Mucosa of gallbladder (tissue), 1 donor: ENCODE measurements at regions not wholly inside any gene's neighbourhood (a gene's known extent, or its start where the extent isn't known, plus 50 kb on each side); places are given as distances from the start of the nearest gene placed in this dataset.

Experiments used
- DNase-seq: peaks from one replicate; pipeline ENCODE4 v3.0.0-alpha.2; 2020; ENCODE audit warnings: low spot score
- donor health status: DM: no; HTN: no; CAD: no.

DNA sequence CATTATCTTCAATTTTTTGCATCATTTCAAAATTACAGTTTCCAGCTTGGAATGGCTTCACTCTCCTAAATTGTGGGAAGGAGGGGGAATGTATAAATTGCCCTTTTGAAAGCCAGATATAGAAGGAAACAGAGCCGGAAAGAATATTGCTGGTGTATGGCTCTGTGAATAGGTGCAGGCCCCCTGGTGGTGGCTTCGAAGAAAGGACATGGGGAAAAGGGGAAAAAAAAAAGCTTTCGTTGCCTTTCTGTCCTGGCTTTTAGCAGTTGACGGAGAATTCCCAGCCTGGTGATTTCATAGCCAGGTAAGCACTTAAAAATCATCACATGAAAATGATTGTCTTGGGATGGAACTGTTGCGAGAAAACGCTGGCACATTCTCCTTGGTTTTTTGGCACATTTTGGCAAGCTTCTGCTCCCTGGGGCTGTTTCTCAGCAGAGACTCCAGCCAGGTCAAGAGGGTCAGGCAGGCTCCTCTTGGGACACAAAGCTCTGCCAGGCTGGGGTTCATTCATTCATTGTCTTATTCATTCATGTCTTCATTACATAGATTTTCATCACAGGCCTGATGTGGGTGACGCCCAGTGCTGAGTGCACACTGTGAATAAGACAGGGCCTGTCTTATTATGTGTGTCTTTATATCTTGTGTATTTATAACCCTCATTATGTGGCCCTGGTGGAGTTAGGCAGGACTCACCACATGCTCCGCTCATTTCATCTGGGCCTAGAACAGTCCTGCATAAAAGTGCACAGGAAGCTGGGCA is 300.0 kb upstream of the TPM1 start:
- peak; percentile 45 for DNase-seq

DNA sequence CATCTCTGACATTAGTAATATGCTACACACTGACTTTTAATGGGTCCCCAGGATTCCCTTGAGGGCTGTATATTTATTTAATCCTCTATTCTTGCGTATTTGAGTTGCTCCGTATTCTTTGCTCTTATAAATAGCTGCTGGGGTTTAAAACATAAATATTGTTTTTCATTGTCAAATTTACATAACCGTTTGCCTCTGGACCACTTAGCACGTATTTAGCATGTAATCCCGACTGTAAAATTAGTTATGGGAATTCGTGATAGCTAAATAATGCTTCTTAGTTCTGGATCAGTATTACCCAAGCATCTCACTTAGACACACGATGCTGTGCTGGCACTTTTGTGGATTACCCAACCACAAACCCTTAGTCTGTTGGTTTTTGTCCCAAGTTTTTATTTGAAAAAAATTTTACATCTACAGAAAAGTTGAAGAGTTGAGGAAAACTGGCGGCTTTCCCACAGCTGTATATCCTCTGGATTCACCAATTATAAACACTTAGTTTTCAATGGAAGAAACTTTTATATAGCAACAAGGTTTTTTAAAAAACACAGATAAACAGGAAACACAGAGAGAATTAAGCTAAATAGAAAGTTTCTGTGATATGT is 296.8 kb upstream of the TPM1 start:
- DNase-seq: no peak

- DNase-seq: no peak
These were observed 294.4 kb upstream of the TPM1 start for GRCh38 chr15:62748196-62748595.

- no peak for DNase-seq
These were observed 293.3 kb upstream of the TPM1 start for GRCh38 chr15:62749036-62749815.

GRCh38 chr15:62750471-62750870 is 292.1 kb upstream of the TPM1 start:
- no peak for DNase-seq

- DNase-seq: no peak
These were observed 289.7 kb upstream of the TPM1 start for GRCh38 chr15:62752657-62753517.

DNA sequence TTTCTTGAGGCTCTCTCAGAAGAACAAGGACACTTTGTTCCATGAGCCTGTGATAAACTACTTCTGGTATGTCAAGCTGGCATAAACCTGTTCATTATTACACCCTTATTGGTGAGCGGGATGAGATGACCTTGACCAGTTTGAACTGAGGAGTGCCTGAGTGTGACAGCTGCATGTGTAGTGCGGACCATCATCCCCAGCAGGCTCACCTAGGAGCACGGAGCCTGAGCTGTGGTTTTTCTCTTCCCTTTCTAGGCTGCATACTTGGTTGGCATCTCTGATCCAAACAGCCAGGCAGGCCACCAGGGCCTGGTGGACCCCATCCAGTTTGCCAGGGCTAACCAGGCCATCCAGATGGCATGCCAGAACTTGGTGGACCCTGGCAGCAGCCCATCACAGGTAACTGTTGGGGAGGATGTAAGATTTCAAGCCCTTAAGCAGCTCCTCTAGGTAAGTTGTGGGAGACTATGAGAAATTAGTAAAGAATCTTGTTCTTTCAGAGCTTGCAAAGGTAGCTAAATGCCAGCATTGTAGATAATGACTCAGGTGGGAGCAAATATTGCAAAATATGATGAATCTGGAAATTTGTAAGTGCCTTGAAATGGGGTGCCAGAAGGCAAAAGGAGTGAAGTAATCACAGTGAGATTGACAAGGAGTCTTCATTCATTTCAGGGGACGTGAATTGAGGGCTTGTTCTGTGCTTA is 288.9 kb upstream of the TPM1 start:
- no peak for DNase-seq

DNA sequence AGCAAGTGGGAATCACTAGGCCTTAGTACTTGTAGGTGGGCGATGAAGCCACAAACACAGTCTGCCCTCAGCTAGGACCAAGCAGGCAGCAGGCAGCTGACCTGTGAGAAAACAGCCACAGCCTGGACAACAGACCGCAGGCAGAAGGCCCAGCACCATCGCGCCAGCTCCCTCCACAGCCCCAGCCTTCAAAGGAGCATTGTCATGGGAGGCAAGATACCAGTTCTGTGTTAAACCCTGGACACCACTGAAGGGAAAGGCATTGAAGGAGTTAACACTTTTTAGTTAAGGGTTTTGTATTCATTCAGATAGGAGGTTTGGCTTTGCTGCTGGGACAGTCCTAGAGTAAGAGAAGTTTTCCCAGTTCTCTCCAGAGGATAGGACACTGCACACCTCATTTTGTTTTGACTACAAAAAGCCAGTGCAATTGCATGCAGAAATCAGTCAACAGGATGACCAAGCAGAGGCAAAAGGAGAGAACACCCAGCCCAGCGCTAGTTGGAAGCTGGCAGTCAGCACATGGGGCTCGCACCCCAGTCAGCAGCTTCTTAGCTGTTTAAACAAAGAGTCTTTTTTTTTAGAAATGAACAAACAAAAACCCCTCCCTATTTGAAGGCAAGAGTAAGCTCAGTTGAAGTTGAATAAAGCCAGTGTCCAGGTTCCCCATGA is 286.1 kb upstream of the TPM1 start:
- DNase-seq: no peak

DNA sequence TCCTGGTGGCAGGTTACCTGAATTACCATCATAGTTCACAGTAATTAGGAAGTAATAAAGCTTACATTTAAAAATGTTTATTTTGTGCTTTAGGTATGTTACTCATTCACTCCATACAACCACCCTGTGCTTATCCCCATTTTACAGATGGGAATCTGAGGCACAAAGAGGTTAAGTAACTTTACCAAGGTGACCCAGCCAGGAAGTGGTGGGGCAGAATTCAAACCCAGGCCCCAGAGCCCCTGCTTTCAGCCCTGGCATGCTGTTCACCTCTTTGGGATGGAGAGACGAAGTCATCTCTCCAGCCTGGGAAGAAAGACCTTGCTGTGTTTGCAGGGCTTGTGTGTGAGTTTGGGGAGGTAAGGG is 285.6 kb upstream of the TPM1 start:
- DNase-seq: no peak

GRCh38 chr15:62757535-62757934 is 285.0 kb upstream of the TPM1 start:
- no peak for DNase-seq

DNA sequence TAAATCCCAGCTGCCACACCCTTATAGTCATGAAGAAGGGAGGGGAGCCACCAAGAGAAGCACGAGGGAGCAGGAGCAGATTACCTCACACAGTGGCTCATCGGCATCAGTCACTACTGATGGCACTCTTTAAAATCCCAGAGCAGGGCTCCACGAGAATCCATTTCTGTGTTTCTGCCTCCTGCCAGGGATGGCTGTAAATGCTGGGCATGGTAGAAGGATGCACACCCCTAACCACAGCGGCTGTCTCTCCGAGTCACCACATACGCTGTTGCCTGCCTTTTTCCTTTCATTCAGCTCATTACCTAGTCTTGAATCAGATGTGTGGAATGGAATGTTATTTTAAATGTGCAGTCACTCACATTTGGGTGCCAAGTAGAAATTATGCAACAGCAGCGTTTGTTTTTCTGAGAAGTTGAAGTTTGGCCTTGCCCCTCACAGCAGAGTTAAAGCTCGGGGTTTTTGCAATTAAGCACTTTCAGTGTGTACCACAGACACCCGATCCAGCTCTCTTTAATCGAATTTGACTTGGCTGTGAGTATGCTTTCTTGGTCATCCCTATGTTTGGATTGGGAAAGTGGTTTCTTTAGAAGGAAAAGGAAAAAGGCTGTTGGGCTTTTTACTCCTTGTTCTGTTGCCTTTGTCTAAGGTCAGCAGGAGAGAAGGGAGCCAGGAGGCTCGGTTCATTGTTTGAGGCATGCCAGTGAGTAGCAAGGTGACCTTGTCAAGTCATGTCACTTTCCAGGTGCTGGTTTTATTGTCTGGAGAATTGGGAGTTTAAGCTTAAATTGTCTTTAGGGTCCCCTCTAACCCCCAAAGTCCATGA is 284.2 kb upstream of the TPM1 start:
- no peak for DNase-seq

DNA sequence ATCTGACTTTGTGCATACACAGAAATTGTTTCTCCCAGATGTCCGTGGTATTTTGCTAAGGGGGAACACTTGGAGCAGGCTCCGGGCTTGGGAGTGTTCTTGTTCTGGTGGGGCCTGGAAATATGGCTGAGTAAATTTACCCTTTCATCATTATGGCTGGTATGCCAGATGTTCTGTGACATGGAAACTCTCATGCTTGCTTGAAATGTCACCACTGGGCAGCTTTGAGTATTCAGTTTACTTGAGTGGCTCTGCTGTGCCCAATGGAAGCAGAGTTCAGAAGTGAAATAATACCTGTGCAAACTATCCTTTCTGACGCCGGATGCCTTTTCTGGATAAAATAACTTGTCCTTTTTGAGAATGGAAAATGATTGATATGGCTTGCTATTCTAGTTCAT is 283.6 kb upstream of the TPM1 start:
- DNase-seq: no peak

DNA sequence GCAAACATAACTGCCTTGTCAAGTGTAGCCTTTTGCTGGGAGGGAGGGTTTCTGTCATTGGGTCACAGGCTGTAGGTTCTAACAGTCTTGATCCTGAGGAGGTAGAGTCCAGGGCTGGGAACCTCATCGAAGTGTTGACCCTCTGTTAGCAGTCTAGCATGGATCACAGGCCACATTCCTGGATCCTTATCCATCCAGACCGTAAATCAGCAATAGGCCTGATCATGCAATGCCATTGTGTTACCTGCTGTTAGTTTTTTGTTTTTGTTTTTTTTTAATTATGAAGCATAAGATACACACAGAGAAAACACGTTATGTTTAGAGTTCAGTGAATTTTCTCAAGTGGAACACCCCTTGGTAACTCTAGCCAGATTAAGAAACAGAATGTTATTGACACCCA is 282.0 kb upstream of the TPM1 start:
- DNase-seq: no peak

DNA sequence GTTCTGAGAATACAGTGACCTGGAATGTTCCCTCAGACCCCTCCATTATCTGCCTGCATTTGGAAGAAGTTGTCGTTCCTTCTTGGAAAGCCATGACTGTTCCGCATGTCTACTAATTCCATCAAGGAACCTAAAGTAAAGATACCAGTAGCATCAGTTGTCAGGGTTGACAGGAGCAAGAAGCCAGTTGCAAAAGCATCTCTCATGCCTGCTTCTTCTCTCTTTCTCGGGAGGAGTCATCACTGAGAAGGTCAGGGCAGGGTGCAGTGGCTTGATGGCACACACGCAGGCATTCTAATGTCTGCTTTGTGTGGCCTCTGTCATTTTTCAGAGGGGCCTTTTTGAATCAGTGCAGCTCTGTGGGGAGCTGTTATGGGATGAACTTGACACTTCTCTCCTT is 276.6 kb upstream of the TPM1 start:
- DNase-seq: no peak

DNA sequence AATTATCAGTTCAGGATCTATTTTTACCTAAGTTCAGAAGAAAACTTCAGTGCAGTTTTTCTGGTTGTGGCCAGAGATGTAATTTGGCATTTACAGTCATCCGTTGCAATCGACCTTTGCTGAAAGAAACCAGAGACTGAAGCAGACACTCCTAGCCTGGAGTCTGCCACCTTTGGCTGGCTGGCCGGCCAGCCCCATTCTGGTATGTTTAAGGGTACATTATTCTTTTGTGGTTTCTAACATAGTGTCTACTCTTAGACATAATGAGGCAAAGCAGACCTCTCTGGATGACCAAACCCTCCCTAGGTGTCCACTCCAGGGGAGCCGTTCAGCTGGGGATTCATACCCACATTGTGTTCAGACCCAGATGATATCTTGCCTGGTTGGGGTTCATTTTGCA is 275.9 kb upstream of the TPM1 start:
- no peak for DNase-seq

- DNase-seq: no peak
These were observed 272.9 kb upstream of the TPM1 start for GRCh38 chr15:62769604-62770003.

DNA sequence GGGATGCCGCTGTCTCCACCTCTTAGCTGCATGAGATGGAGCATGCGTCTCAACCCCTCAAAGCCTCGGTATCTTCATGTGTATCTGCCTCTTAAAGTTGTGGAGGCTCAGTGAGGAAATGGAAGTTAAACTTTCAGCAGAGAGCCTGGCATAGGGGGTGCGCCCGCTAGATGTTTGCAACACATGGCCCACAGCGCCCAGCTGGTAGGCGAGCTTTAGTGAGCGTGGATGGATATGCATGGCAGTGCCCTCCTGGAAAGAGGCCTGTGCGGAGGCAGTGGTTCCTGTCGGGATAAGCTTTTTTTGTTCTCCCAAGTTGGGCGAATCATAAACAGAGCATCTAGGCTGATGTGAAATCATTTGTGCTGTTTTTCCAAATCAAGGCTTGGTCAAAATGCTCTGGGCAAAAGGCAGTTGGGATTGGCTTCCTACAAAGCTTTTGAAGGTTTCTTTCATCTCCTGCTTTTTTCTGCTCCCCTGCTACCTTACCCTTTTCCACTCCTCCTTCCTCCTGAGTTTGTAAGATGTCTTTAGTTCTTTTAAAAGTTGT is 272.4 kb upstream of the TPM1 start:
- DNase-seq: no peak

DNA sequence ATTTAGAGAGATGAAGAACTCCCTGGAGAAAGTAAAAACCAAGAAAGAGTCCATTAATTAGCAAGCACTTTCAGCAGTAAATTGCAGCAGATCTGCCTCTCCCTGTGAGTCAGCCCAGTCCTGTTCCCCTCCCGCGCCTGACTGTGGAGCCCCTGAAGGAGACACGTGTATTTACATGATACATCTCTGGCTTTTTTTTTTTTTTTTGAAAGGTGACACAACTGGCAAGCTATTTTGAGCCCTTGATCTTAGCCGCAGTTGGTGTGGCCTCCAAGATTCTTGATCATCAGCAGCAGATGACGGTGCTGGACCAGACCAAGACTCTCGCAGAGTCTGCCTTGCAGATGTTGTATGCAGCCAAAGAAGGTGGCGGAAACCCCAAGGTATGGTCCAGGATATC is 271.8 kb upstream of the TPM1 start:
- no peak for DNase-seq

- DNase-seq: no peak
These were observed 271.3 kb upstream of the TPM1 start for GRCh38 chr15:62771234-62771633.
